ENCODE measurements at regions not wholly inside any gene's neighbourhood (a gene's known extent, or its start where the extent isn't known, plus 50 kb on each side); places are given as distances from the start of the nearest gene placed in this dataset.

DNA sequence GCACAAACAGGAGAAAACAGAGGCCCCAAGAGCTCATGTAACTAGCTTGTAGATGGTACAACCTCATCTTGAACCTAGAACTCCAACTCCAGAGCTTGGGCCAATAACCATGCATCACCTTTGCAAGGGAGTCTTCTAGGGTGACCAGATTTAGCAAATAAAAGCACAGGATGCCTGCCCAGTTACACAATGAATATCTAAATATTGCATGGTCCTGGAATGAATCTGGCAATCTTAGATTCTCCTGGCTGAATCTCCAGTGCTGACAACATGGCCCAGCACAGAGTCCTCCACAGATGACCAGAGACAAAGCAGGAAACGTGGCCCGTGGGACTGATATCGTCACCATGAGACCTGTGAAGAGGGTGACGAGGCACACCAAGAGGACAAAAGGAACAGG lies 494.1 kb downstream of the PREX1 start:
- TF ChIP-seq CTCF (conservative IDR thresholded peaks at IDR 0.05 in 1 of 2, IDR thresholded peaks at IDR 0.05 in 1 of 2; ENCODE audit: extremely low read depth in 1 of 2, insufficient read depth in 1 of 2, low read depth in 1 of 2, low read length in 2 of 2) (no peak), EZH2 (IDR thresholded peaks at IDR 0.05; ENCODE audit: borderline replicate concordance, low read length) (no peak)

All from mammary epithelial cell (primary cell).